Bronchial epithelial cell (primary cell): ENCODE measurements at regions not wholly inside any gene's neighbourhood (a gene's known extent, or its start where the extent isn't known, plus 50 kb on each side); places are given as distances from the start of the nearest gene placed in this dataset.
A peak's percentile ranks its signal among the peaks of the same experiment; 100 is the strongest.

Experiments
- DNase-seq: peaks from one replicate; pipeline ENCODE4 v3.0.0-alpha.2; 2010; ENCODE audit warnings: low read depth
- FAIRE-seq: peaks from 2 replicates; lab custom pipeline; 2011; peaks lifted over from hg19 to GRCh38; lab: Jason Lieb, UNC
- H3K27me3 ChIP-seq: 2 replicates; pipeline ENCODE4 v1.5.1; 2011; ENCODE audit warnings: low read length; ENCODE audit not compliant: control insufficient read depth, insufficient read depth
- H3K36me3 ChIP-seq: 2 replicates; pipeline ENCODE4 v1.5.1; 2011; ENCODE audit warnings: low read length; ENCODE audit not compliant: control insufficient read depth, insufficient read depth
- H3K4me3 ChIP-seq: 2 replicates; pipeline ENCODE4 v1.5.1; 2011; ENCODE audit warnings: mild to moderate bottlenecking, low read depth, low read length, control low read depth
- CTCF ChIP-seq: IDR thresholded peaks from 2 replicates; pipeline ENCODE4 v1.5.1; 2011; ENCODE audit warnings: mild to moderate bottlenecking, moderate library complexity, low read length, control low read depth, inconsistent platforms; ENCODE audit not compliant: insufficient read depth, severe bottlenecking

DNA sequence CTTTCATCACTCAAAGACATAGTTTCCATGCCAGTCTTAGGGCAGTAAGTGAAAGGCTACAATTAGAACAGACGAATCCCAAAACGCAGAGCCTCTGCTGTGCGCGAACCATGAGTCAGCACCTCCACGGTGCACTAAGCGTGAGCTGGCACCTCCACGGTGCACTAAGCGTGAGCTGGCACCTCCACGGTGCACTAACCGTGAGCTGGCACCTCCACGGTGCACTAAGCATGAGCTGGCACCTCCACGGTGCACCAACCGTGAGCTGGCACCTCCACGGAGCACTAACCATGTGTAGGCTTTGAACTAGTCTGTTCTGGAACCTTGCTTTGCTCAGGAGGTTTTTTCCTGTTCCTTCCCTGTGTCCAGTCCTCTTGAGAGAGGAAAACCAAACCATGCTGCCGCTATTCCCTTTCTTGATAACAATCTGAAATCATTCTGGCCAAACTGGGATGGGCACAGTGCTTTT, 120.6 kb downstream of the IRS2 start:
- H3K36me3 ChIP-seq = no peaks in the 10 kb centered on the region
- no peak for TF ChIP-seq CTCF
- DNase-seq = peak; percentile 26
- no peak for FAIRE-seq
- no peak overlapping the region for H3K4me3 ChIP-seq
- no peaks in the 10 kb centered on the region for H3K27me3 ChIP-seq

DNA sequence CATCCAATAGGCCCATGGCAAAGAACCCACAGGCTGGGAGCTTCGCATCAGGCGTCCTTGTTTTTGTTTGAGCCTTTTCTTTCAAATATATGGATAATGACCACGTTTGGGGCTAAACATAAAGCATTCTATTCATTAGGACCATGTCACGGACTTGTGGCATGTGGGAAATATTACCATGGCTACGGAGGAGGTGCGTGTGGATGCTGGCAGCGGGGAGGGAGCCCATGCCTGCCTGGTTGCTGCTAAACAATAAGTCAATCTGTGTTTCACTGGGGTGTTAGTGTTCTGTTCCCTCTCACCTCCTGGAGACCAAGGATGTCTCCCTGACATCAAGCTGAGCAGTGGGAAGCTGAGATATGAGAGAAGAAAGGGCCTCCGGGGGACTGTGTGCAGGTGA, 121.1 kb downstream of the IRS2 start:
- Histone ChIP-seq H3K36me3 (no peaks in the 10 kb centered on the region), H3K4me3 (no peak overlapping the region), H3K27me3 (no peaks in the 10 kb centered on the region)
- no peak for FAIRE-seq
- DNase-seq = no peak
- TF ChIP-seq CTCF = no peak

DNA sequence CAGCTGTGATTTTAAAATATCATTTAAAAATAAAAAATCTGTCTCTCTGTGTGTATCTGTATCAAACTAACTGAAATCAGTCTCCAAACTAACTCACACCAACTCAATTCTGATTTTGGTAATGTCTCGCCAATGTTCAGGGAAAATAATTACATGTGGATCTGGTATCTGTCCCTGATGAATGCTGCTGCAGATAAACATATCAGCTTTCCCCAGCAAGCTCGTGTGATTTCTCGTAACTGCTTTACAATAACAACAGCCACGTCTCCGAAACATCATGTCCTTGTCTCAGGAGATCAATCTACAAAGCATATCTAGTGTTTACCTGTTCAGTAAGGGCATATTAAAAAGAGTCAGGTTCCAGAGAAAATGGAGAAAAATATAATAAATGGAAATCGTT, 129.0 kb downstream of the IRS2 start:
- Histone ChIP-seq H3K4me3 (no peak overlapping the region), H3K27me3 (no peaks in the 10 kb centered on the region), H3K36me3 (no peaks in the 10 kb centered on the region)
- no peak for TF ChIP-seq CTCF
- DNase-seq (no peak), FAIRE-seq (no peak)

GRCh38 chr13:109656206-109656605, 130.2 kb downstream of the IRS2 start:
- no peak for TF ChIP-seq CTCF
- no peaks in the 10 kb centered on the region for H3K27me3 ChIP-seq
- H3K36me3 ChIP-seq = no peaks in the 10 kb centered on the region
- H3K4me3 ChIP-seq = no peak overlapping the region
- DNase-seq (no peak), FAIRE-seq (no peak)

DNA sequence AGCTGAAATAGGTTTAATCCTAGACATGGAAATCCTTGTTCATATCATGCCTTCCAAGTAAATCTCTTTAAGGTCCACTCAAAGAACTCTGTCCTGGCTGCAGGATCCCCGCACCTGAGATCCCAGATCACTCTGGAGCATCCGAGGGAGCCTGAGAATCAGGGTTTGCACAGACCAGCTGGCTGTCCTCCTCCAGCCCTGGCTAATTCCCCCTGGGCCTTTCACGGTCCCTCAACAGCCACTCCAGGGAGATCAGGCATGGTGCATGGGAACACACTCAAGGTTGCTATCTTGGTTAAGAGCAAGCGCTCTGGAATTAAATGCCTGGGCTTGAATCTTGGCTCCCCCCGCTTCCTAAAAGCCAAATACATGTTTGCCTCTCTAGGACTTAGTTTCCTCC, 130.8 kb downstream of the IRS2 start:
- FAIRE-seq = no peak
- Histone ChIP-seq H3K36me3 (no peaks in the 10 kb centered on the region), H3K27me3 (no peaks in the 10 kb centered on the region), H3K4me3 (no peak overlapping the region)
- no peak for TF ChIP-seq CTCF
- no peak for DNase-seq

GRCh38 chr13:109655206-109655600, 131.2 kb downstream of the IRS2 start:
- TF ChIP-seq CTCF = no peak
- no peaks in the 10 kb centered on the region for H3K27me3 ChIP-seq
- H3K36me3 ChIP-seq = no peaks in the 10 kb centered on the region
- H3K4me3 ChIP-seq = no peak overlapping the region
- FAIRE-seq (no peak), DNase-seq (no peak)
